ENCODE measurements at regions not wholly inside any gene's neighbourhood (a gene's known extent, or its start where the extent isn't known, plus 50 kb on each side); places are given as distances from the start of the nearest gene placed in this dataset.

DNA sequence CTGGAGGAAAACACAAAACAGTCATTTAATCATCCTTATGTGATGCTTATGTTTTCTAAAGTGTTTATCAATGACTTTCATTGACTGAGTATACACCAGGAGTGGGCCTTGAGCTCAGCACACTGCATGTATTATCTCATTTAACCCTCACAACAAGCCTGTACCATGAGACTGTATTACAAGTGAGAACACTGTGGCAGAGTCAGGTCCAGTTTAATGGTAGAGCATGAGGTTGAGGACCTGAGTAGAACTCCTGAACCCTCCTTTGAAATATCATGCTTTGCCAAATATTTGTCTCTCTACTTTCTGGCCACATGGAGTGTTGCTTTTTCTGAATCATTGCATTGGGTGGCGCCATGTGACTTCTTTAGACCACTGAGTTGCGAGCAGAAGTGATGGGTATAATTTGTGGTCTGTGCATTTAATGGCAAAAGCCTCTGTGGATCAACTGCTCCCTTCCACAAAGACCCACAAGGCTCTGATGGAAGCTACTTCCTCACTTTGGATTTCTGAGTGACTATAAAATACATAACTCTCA, 65.0 kb upstream of the SIRPG start:
- no peak for TF ChIP-seq CREB1 (IDR thresholded peaks at IDR 0.05; ENCODE audit: low read depth)

- TF ChIP-seq CREB1 (IDR thresholded peaks at IDR 0.05; ENCODE audit: low read depth) (no peak), TAF1 (IDR thresholded peaks at IDR 0.05; ENCODE audit: low read depth) (no peak)
Measured at GRCh38 chr20:1721687-1722512, 64.3 kb upstream of the SIRPG start.

DNA sequence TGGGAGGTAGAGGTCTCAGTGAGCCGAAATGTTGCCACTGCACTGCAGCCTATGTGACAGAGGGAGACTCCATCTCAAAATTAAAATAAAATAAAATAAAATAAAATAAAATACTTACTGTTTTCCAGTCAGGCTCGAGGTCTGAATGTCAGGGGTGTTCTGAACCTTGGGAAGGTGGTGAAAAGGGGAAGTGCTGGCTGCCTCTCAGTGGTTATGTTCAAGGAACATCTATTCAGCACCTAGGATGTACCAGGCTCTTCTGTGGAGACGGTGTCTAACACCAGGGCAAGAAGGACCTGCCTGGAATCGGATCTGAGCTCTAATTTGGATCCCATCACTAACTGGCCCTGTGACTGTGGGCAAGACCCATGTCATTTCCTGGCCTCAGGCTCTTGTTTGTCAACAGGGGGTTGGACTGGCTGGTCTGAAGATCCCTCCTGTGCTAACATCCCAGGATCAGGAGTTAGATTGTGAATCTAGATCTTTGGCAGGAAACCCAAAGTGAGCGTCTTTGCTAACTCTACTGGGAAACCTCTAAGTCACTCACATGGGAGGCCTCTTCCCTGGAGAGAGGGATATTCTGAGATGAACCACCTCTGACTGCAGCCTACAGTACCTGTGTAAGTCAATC, 63.4 kb upstream of the SIRPG start:
- TF ChIP-seq FOXM1 (IDR thresholded peaks at IDR 0.05; ENCODE audit: borderline replicate concordance, low read depth) (no peak), ZBTB7A (IDR thresholded peaks at IDR 0.05; ENCODE audit: low read depth) (no peak), CREB1 (IDR thresholded peaks at IDR 0.05; ENCODE audit: low read depth) (no peak), EGR1 (IDR thresholded peaks at IDR 0.05) (no peak), NFIC (IDR thresholded peaks at IDR 0.05) (no peak), TCF12 (IDR thresholded peaks at IDR 0.05; ENCODE audit: low read depth) (no peak), CEBPB (IDR thresholded peaks at IDR 0.05) (no peak), RAD21 (IDR thresholded peaks at IDR 0.05; ENCODE audit: low read depth) (no peak), EP300 (IDR thresholded peaks at IDR 0.05; ENCODE audit: borderline replicate concordance) (no peak), REST (IDR thresholded peaks at IDR 0.05; ENCODE audit: low read depth) (no peak), TEAD4 (IDR thresholded peaks at IDR 0.05) (no peak), TAF1 (IDR thresholded peaks at IDR 0.05; ENCODE audit: low read depth) (no peak), YY1 (IDR thresholded peaks at IDR 0.05; ENCODE audit: low read depth) (no peak)
- TF ChIP-seq, protein P1, sequence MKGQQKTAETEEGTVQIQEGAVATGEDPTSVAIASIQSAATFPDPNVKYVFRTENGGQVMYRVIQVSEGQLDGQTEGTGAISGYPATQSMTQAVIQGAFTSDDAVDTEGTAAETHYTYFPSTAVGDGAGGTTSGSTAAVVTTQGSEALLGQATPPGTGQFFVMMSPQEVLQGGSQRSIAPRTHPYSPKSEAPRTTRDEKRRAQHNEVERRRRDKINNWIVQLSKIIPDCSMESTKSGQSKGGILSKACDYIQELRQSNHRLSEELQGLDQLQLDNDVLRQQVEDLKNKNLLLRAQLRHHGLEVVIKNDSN (IDR thresholded peaks at IDR 0.05), result no peak
- TF ChIP-seq, protein P2, sequence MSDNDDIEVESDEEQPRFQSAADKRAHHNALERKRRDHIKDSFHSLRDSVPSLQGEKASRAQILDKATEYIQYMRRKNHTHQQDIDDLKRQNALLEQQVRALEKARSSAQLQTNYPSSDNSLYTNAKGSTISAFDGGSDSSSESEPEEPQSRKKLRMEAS (IDR thresholded peaks at IDR 0.05), result no peak

DNA sequence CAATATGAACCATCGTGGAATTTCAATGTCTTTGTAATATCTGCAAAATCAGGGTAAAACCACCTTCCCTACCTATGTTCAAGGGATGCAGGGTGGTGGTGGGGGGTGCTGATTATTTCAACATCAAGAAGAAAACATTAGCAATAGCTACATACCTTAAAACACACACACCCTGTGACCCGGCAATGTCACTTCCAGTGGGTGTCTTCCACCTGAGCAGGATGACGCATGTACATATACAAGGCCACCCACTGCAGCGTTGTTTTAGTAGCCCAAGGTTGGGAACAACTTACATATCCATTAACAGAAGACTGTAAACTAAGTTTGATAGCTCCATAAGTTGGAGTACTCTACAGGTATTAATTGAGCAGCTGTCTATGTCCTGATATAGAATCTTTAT, 62.6 kb upstream of the SIRPG start:
- TF ChIP-seq REST (IDR thresholded peaks at IDR 0.05; ENCODE audit: low read depth) (no peak), NFIC (IDR thresholded peaks at IDR 0.05) (no peak), TEAD4 (IDR thresholded peaks at IDR 0.05) (no peak), CEBPB (IDR thresholded peaks at IDR 0.05) (no peak), TAF1 (IDR thresholded peaks at IDR 0.05; ENCODE audit: low read depth) (no peak), TCF12 (IDR thresholded peaks at IDR 0.05; ENCODE audit: low read depth) (no peak), CREB1 (IDR thresholded peaks at IDR 0.05; ENCODE audit: low read depth) (no peak)
- TF ChIP-seq, protein P2 (IDR thresholded peaks at IDR 0.05), result no peak
- TF ChIP-seq, protein P1 (IDR thresholded peaks at IDR 0.05), result no peak

GRCh38 chr20:1718604-1719384, 61.2 kb upstream of the SIRPG start:
- no peak for TF ChIP-seq TAF1 (IDR thresholded peaks at IDR 0.05; ENCODE audit: low read depth)
- TF ChIP-seq FOXM1 (IDR thresholded peaks at IDR 0.05; ENCODE audit: borderline replicate concordance, low read depth), result no peak
- TF ChIP-seq TEAD4 (IDR thresholded peaks at IDR 0.05), result no peak
- TF ChIP-seq RAD21 (IDR thresholded peaks at IDR 0.05; ENCODE audit: low read depth), result no peak
- TF ChIP-seq, protein P1 (IDR thresholded peaks at IDR 0.05), result no peak
- TF ChIP-seq EGR1 (IDR thresholded peaks at IDR 0.05), result no peak
- TF ChIP-seq YY1 (IDR thresholded peaks at IDR 0.05; ENCODE audit: low read depth), result no peak
- no peak for TF ChIP-seq CREB1 (IDR thresholded peaks at IDR 0.05; ENCODE audit: low read depth)
- TF ChIP-seq EP300 (IDR thresholded peaks at IDR 0.05; ENCODE audit: borderline replicate concordance), result no peak
- TF ChIP-seq CEBPB (IDR thresholded peaks at IDR 0.05), result no peak
- TF ChIP-seq NFIC (IDR thresholded peaks at IDR 0.05), result no peak
- TF ChIP-seq, protein P2 (IDR thresholded peaks at IDR 0.05), result no peak
- TF ChIP-seq TCF12 (IDR thresholded peaks at IDR 0.05; ENCODE audit: low read depth), result no peak
- no peak for TF ChIP-seq ZBTB7A (IDR thresholded peaks at IDR 0.05; ENCODE audit: low read depth)
- no peak for TF ChIP-seq REST (IDR thresholded peaks at IDR 0.05; ENCODE audit: low read depth)
